Urinary bladder (tissue), 3 donors: ENCODE measurements at regions not wholly inside any gene's neighbourhood (a gene's known extent, or its start where the extent isn't known, plus 50 kb on each side); places are given as distances from the start of the nearest gene placed in this dataset.

Source experiments
- DNase-seq: peaks from one replicate; pipeline ENCODE4 v3.0.0-alpha.2; 2015; ENCODE audit errors: extremely low spot score
- H3K27ac ChIP-seq: one replicate; pipeline ENCODE4 v1.5.1; 2013; ENCODE audit warnings: low read depth, mild to moderate bottlenecking, moderate library complexity
- H3K36me3 ChIP-seq: one replicate; pipeline ENCODE4 v1.6.1; 2013; ENCODE audit warnings: mild to moderate bottlenecking, moderate library complexity; ENCODE audit not compliant: insufficient read depth
- H3K4me1 ChIP-seq: one replicate; pipeline ENCODE4 v1.6.1; 2013; ENCODE audit warnings: mild to moderate bottlenecking, moderate library complexity; ENCODE audit not compliant: insufficient read depth
- H3K4me3 ChIP-seq: one replicate; pipeline ENCODE4 v1.5.1; 2013; ENCODE audit warnings: low read depth, low read length
- WGBS: extraction: QIAGEN DNeasy Blood & Tissue Kit; methylation state at CpG from one replicate; pipeline ENCODE4 v1.1.7; 2013; 5-methylcytosine and 5-hydroxymethylcytosine counted together
- donor health status: healthy with polysubstance abuse.
- donor health status: healthy.

GRCh38 chr3:194269610-194270145 lies 81.5 kb downstream of the CPN2 start:
- 17% methylated on average over 29 of the region's 29 CpGs for WGBS
- no peaks in the 10 kb centered on the region for H3K4me1 ChIP-seq

GRCh38 chr3:194270627-194271459 lies 80.3 kb downstream of the CPN2 start:
- Histone ChIP-seq H3K36me3 (no peaks in the 10 kb centered on the region), H3K4me3 (no peak overlapping the region), H3K27ac (peak overlapping the region; percentile 25), H3K4me1 (no peaks in the 10 kb centered on the region)
- DNase-seq = no peak
- WGBS = 50% methylated on average over 19 of the region's 19 CpGs

More at GRCh38 chr3:194269610-194270145, 81.5 kb downstream of the CPN2 start:
- H3K27ac ChIP-seq = no peak overlapping the region
- DNase-seq = no peak
- no peaks in the 10 kb centered on the region for H3K36me3 ChIP-seq
- H3K4me3 ChIP-seq = no peak overlapping the region

GRCh38 chr3:194271460-194272035 lies 79.6 kb downstream of the CPN2 start:
- Histone ChIP-seq H3K27ac (no peak overlapping the region), H3K4me3 (no peak overlapping the region), H3K36me3 (no peaks in the 10 kb centered on the region), H3K4me1 (no peaks in the 10 kb centered on the region)
- WGBS = 72% methylated on average over 15 of the region's 15 CpGs
- DNase-seq = no peak

DNA sequence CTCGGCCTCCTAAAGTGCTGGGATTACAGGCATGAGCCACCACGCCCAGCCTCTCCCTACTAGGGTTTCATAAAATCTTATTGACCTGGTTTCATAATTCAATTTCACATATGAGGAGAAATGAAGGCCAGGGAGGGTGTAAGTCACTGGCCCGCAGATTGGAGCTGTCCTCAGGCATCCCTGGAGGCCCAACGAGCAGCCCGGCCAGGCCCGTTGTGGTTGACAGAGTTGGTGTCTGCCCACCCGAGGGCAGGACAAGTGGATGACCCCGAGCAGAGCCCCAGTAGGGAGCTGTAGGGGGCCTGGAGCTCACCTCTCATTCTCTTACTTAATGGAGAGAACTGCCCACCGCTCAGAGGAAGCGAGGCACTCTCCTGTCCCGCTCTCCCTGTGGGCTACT lies 78.9 kb downstream of the CPN2 start:
- DNase-seq = no peak
- Histone ChIP-seq H3K27ac (no peak overlapping the region), H3K4me3 (no peak overlapping the region), H3K36me3 (no peaks in the 10 kb centered on the region), H3K4me1 (peaks cover under 1% of the 10 kb centered on the region)
- WGBS = 96% methylated on average over 11 of the region's 11 CpGs

GRCh38 chr3:194272861-194273742 lies 78.0 kb downstream of the CPN2 start:
- H3K4me1 ChIP-seq = peaks cover 1% of the 10 kb centered on the region
- no peak for DNase-seq
- WGBS = 77% methylated on average over 32 of the region's 32 CpGs
- H3K36me3 ChIP-seq = no peaks in the 10 kb centered on the region
- H3K4me3 ChIP-seq = no peak overlapping the region
- H3K27ac ChIP-seq = no peak overlapping the region

DNA sequence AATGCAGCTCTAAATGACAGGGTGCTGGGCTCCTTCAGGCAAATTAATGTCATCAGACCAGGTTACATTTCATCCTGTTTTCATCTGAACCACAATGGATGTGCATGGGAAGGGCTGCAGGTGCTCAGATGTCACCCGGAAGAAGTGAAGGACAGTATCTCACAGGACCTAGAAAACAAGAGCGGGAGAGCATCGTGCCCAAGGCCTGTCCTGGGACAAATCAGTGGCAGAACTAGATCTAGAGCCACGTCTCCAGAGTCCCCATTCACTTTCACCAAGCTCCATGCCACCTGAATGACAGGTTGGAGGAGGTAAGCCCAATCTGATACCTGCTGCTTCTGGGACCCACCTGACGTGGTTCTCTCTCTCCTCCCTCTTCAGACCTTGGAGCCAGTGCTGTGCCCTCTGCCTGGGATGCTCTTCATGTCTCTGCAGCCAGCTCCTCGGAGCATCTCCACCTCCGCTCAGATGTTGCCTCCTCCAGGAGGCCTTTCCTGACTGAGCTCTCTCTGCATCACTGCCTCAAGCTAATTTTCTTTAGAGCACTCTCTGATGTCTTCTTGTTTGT lies 77.3 kb downstream of the CPN2 start:
- 94% methylated on average over 7 of the region's 7 CpGs for WGBS
- no peak for DNase-seq
- no peaks in the 10 kb centered on the region for H3K36me3 ChIP-seq
- peaks cover 1% of the 10 kb centered on the region for H3K4me1 ChIP-seq
- no peak overlapping the region for H3K27ac ChIP-seq
- H3K4me3 ChIP-seq = no peak overlapping the region

DNA sequence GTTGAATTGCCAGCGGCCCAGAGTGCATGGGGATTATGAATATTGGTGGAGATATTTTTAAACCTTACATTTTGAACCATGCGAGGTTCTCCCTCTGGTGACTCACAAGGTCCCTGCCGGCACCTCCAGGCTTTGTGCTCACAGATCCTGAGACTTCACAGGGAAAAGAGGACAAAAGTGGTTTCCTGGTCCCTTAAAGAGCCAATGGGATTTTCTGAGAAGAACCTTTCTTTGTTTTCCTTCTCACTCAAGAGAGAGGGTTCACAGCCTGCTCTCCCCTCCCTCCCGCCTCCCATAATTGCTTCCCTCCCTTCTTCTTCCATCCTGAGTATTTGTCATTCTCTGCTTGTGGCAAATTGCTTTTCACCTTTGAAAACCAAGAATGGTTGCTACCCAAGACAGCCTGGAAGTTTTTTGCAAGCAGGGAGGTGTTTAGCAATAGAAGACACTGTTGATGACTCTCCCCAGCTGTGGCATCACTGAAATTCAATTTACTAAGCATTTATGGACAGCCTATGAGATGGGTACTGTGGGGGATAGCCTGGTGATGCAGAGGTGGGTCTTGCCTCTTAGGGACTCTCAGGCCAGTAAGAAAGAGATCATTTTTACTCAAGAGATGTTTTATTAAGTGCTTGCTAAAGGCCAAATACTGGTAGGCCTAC lies 76.6 kb downstream of the CPN2 start:
- Histone ChIP-seq H3K27ac (no peak overlapping the region), H3K4me1 (peaks cover 1% of the 10 kb centered on the region), H3K36me3 (no peaks in the 10 kb centered on the region), H3K4me3 (no peak overlapping the region)
- no peak for DNase-seq
- WGBS = 69% methylated on average over 4 of the region's 4 CpGs

- 75% methylated on average over 8 of the region's 8 CpGs for WGBS
- peaks cover 1% of the 10 kb centered on the region for H3K4me1 ChIP-seq
These were observed 75.8 kb downstream of the CPN2 start for GRCh38 chr3:194275291-194275690.

DNA sequence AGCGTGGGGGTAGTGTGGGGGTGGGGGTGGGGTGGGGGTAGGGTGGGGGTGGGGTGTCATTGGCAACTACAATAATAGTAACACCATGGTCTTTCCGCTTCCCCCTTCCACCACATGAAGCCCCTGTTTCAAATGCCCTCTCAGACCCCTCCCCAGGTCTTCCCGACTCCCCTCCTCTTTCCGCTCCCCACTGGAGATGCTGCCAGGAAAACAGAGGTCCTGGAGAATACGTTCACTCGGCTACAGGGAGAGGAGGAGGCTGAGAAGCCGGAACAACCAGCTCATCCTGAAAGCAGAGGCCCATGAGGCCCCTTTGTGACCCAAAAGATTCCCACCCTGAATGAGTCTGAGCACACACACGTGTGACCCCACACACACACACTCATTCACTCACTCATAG lies 75.4 kb downstream of the CPN2 start:
- WGBS = 55% methylated on average over 8 of the region's 8 CpGs
- Histone ChIP-seq H3K36me3 (no peaks in the 10 kb centered on the region), H3K4me3 (no peak overlapping the region), H3K27ac (no peak overlapping the region), H3K4me1 (peaks cover 1% of the 10 kb centered on the region)
- DNase-seq = no peak

More at GRCh38 chr3:194275291-194275690, 75.8 kb downstream of the CPN2 start:
- H3K36me3 ChIP-seq = no peaks in the 10 kb centered on the region
- no peak overlapping the region for H3K4me3 ChIP-seq
- H3K27ac ChIP-seq = no peak overlapping the region
- no peak for DNase-seq

DNA sequence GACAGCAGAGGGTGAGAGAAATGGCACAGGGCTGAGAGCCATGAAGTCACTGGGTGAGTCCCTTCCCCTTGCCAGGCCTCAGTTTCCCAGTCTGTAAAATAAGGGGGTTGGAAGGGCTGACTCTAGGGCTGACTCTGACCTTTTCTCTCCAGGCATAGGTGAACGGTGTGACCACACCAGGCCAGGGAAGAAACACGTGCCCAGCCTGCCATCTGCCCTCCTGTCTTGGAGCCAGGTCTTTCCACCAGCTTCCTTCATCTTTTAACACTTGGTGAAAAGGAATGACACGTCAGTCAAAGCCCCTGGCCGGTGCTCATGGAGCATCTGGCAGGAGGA lies 74.4 kb downstream of the CPN2 start:
- 65% methylated on average over 4 of the region's 4 CpGs for WGBS
- H3K4me3 ChIP-seq = no peak overlapping the region
- peaks cover 1% of the 10 kb centered on the region for H3K4me1 ChIP-seq
- H3K36me3 ChIP-seq = no peaks in the 10 kb centered on the region
- H3K27ac ChIP-seq = no peak overlapping the region
- DNase-seq = no peak

DNA sequence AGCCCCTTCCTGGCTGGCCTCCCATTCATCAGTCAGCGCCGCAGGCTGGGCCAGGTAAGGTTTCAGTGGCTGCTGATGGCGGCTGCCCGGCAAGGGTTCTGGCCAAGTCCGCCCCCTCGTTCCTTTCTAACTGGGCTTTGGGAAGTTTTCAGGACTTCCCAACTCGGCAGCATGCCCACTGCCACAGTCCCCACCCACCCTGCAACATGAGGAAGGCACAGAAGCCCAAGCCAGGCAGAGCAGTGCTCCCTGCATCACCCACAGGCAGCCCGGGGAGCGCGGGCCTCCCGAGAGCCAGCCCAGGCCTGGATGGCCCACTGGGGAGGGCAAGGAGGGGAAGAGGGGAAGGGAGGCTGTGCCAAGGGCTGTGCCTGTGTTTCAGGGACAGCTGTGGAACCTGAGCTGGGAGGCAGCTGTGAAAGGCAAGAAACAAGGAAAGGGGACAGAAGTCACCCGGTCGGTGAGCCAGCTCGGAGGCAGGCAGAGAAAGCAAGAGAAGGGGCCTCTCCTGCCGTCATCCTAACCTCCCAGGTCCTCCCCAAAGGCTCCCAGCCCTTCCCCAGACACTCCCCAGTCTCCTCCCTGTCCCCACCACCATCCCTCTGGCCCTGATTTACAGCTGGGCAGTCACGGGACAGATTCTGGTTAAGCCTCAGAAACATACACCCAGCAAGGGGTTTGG lies 73.9 kb downstream of the CPN2 start:
- no peak for DNase-seq
- 42% methylated on average over 16 of the region's 16 CpGs for WGBS
- Histone ChIP-seq H3K36me3 (no peaks in the 10 kb centered on the region), H3K4me3 (no peak overlapping the region), H3K4me1 (peaks cover 1% of the 10 kb centered on the region), H3K27ac (peak overlapping the region; percentile 63)

DNA sequence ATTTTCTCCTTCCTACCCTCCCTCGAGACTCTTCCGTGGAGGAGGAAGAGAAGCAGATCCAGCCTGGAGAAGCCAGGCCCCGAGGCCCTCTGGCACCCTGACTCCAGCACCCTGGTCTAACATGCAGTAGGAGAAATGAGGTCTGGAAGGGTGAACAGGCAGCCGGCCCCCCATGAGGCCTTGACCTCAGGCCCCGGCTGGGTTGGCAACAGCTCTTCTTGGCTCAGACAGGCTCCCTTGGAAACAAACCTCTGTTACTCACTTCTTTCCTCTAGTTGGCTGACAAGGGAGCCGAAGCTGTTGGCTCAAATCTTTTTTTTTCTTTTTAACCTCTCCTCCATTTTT lies 73.4 kb downstream of the CPN2 start:
- Histone ChIP-seq H3K4me3 (no peak overlapping the region), H3K36me3 (no peaks in the 10 kb centered on the region), H3K27ac (peak overlapping the region; percentile 63), H3K4me1 (peaks cover 1% of the 10 kb centered on the region)
- 17% methylated on average over 6 of the region's 6 CpGs for WGBS
- no peak for DNase-seq
